ENCODE measurements at regions not wholly inside any gene's neighbourhood (a gene's known extent, or its start where the extent isn't known, plus 50 kb on each side); places are given as distances from the start of the nearest gene placed in this dataset.

DNA sequence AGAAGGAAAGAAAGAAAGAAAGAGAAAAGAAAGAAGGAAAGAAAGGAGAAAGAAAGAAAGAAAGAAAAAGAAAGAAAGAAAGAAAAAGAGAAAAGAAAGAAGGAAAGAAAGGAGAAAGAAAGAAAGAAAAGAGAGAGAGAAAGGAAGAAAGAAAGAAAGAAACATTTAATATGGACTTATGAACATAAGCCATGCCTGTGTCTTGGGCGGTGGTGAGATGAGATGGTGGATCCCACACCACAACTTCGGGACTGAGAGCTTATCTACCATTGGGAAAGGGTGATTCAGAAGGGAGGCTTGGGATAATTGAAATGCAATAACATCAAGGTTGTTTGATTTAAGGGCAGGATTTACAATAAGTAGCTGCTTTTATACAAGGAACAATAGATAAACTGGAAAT is 843.9 kb upstream of the AUTS2 start:
- in situ Hi-C loops (cut with MboI), result no loop called here
- 19 to 23% methylated on average over 2 of the region's 2 CpGs for WGBS, 2 experiments (ENCODE audit: low coverage in 1 of 2, low lambda C conversion rate in 2 of 2, missing lambda C conversion rate in 2 of 2)
- Histone ChIP-seq H3K27ac (no peak overlapping the region), H3K27me3 (replicated peaks; ENCODE audit: insufficient read depth) (no peaks in the 10 kb centered on the region), H2AFZ (no peak overlapping the region), H3K79me2 (ENCODE audit: insufficient read depth) (no peaks in the 10 kb centered on the region), H3K9me3 (ENCODE audit: low read depth) (no peaks in the 10 kb centered on the region), H3K36me3 (ENCODE audit: low read depth) (no peaks in the 10 kb centered on the region), H3K4me2 (ENCODE audit: unreplicated experiment) (no peak overlapping the region), H3K9me2 (ENCODE audit: insufficient read depth) (no peaks in the 10 kb centered on the region), H3K4me3 (no peak overlapping the region), H3K9ac (no peak overlapping the region), H4K20me1 (ENCODE audit: insufficient read depth) (no peaks in the 10 kb centered on the region), H3K4me1 (ENCODE audit: insufficient read depth) (no peaks in the 10 kb centered on the region), H3F3A (ENCODE audit: insufficient read depth) (no peaks in the 10 kb centered on the region)
- no peak for DNase-seq
- no peak for TF ChIP-seq EZH2phosphoT487 (IDR thresholded peaks at IDR 0.05; ENCODE audit: insufficient read depth, low read depth)

DNA sequence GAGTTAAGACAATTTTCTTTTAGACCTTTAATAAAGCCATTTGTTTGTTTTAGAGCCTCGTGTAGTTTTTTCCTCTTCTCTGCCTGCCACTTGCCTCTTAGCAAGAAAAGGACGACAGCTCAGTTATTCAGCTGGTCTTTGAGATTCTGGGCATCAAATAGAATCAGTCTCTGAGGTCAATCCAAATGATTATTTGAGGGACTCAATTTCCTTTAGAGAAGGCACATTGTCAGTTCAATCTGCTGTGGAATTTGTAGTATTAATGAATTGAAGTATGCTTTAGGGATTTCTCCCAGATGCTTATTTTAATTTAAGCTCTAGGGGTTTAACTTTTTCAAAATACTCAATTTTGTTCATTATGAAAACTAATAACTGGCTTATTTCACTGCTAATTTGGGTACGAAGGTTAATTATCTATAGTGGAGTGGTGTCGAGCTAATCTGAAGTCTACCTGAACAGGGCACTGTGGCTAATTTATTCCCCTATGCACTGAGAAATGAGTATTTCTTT is 841.2 kb upstream of the AUTS2 start:
- Histone ChIP-seq H3K79me2 (ENCODE audit: insufficient read depth) (no peaks in the 10 kb centered on the region), H2AFZ (no peak overlapping the region), H3K27me3 (replicated peaks; ENCODE audit: insufficient read depth) (no peaks in the 10 kb centered on the region), H3F3A (ENCODE audit: insufficient read depth) (no peaks in the 10 kb centered on the region), H3K4me1 (ENCODE audit: insufficient read depth) (no peaks in the 10 kb centered on the region), H3K9ac (no peak overlapping the region), H3K4me3 (no peak overlapping the region), H3K9me2 (ENCODE audit: insufficient read depth) (no peaks in the 10 kb centered on the region), H4K20me1 (ENCODE audit: insufficient read depth) (no peaks in the 10 kb centered on the region), H3K27ac (no peak overlapping the region), H3K4me2 (ENCODE audit: unreplicated experiment) (no peak overlapping the region), H3K9me3 (ENCODE audit: low read depth) (no peaks in the 10 kb centered on the region), H3K36me3 (ENCODE audit: low read depth) (no peaks in the 10 kb centered on the region)
- in situ Hi-C loops (cut with MboI), result no loop called here
- DNase-seq, result no peak
- TF ChIP-seq EZH2 (IDR thresholded peaks at IDR 0.05; ENCODE audit: insufficient read depth, poor library complexity, severe bottlenecking) (no peak), EZH2phosphoT487 (IDR thresholded peaks at IDR 0.05; ENCODE audit: insufficient read depth, low read depth) (no peak)
- 17 to 25% methylated on average over 4 of the region's 4 CpGs for WGBS, 2 experiments (ENCODE audit: low coverage in 1 of 2, low lambda C conversion rate in 2 of 2, missing lambda C conversion rate in 2 of 2)

DNA sequence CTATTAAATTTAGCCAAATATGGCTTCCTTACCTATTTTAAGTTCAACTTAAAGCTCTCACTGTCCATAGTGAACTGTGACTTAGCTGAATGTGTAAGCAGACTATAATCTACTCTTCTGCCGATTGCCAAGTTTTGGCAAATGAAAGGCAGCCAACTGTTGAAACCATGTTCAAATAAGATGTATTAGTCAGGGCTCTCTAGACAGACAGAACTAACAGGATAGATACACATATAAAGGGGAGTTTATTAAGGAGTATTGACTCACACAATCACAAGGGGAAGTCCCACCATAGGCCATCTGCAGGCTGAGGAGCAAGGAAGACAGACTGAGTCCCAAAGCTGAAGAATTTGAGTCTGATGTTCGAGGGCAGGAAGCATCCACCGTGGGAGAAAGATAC is 837.7 kb upstream of the AUTS2 start:
- no peaks in the 10 kb centered on the region for H3K27me3 ChIP-seq (replicated peaks; ENCODE audit: insufficient read depth)
- no peak overlapping the region for H3K27ac ChIP-seq

DNA sequence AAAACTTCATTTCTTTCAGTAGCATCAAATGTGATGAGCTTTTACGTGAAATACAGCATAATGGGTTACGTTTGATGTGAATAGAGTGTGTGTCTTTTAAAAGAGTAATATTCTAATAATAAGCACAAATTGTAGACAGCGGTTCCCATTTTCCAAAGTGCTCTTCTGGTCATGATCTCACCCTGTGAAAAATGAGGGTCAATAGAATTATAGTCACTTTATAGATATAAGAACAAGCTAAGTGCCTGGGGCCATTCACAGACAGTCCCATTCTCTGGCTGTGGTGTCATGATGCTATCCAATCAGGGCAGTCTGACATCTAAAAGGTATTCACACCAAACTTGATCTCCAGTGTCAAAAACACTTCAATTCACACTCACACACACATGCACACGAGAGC is 830.8 kb upstream of the AUTS2 start:
- H3K4me2 ChIP-seq (ENCODE audit: unreplicated experiment), result no peak overlapping the region
- no peaks in the 10 kb centered on the region for H4K20me1 ChIP-seq (ENCODE audit: insufficient read depth)
- H3K4me3 ChIP-seq, result no peak overlapping the region
- 27 to 45% methylated on average over 4 of the region's 4 CpGs for WGBS, 2 experiments (ENCODE audit: low coverage in 1 of 2, low lambda C conversion rate in 2 of 2, missing lambda C conversion rate in 2 of 2)
- H2AFZ ChIP-seq, result no peak overlapping the region
- no peaks in the 10 kb centered on the region for H3K9me2 ChIP-seq (ENCODE audit: insufficient read depth)
- no peaks in the 10 kb centered on the region for H3K9me3 ChIP-seq (ENCODE audit: low read depth)
- in situ Hi-C loops (cut with MboI), result no loop called here
- H3K4me1 ChIP-seq (ENCODE audit: insufficient read depth), result no peaks in the 10 kb centered on the region
- no peaks in the 10 kb centered on the region for H3K27me3 ChIP-seq (replicated peaks; ENCODE audit: insufficient read depth)
- TF ChIP-seq EZH2phosphoT487 (IDR thresholded peaks at IDR 0.05; ENCODE audit: insufficient read depth, low read depth) (no peak), EZH2 (IDR thresholded peaks at IDR 0.05; ENCODE audit: insufficient read depth, poor library complexity, severe bottlenecking) (no peak)
- H3K36me3 ChIP-seq (ENCODE audit: low read depth), result no peaks in the 10 kb centered on the region
- no peaks in the 10 kb centered on the region for H3K79me2 ChIP-seq (ENCODE audit: insufficient read depth)
- no peaks in the 10 kb centered on the region for H3F3A ChIP-seq (ENCODE audit: insufficient read depth)
- no peak overlapping the region for H3K27ac ChIP-seq
- no peak for DNase-seq
- no peak overlapping the region for H3K9ac ChIP-seq

More for the DNA sequence above, 837.7 kb upstream of the AUTS2 start:
- WGBS, 2 experiments (ENCODE audit: low coverage in 1 of 2, low lambda C conversion rate in 2 of 2, missing lambda C conversion rate in 2 of 2), result 24 to 41% methylated on average over 3 of the region's 3 CpGs
- no peaks in the 10 kb centered on the region for H3K36me3 ChIP-seq (ENCODE audit: low read depth)
- H3F3A ChIP-seq (ENCODE audit: insufficient read depth), result no peaks in the 10 kb centered on the region
- TF ChIP-seq EZH2 (IDR thresholded peaks at IDR 0.05; ENCODE audit: insufficient read depth, poor library complexity, severe bottlenecking) (no peak), EZH2phosphoT487 (IDR thresholded peaks at IDR 0.05; ENCODE audit: insufficient read depth, low read depth) (no peak)
- no peak for DNase-seq
- no peaks in the 10 kb centered on the region for H3K4me1 ChIP-seq (ENCODE audit: insufficient read depth)
- in situ Hi-C loops (cut with MboI), result no loop called here
- H3K4me2 ChIP-seq (ENCODE audit: unreplicated experiment), result no peak overlapping the region
- H3K79me2 ChIP-seq (ENCODE audit: insufficient read depth), result no peaks in the 10 kb centered on the region
- no peak overlapping the region for H3K9ac ChIP-seq
- no peak overlapping the region for H3K4me3 ChIP-seq
- no peak overlapping the region for H2AFZ ChIP-seq
- no peaks in the 10 kb centered on the region for H3K9me3 ChIP-seq (ENCODE audit: low read depth)
- no peaks in the 10 kb centered on the region for H4K20me1 ChIP-seq (ENCODE audit: insufficient read depth)
- no peaks in the 10 kb centered on the region for H3K9me2 ChIP-seq (ENCODE audit: insufficient read depth)

DNA sequence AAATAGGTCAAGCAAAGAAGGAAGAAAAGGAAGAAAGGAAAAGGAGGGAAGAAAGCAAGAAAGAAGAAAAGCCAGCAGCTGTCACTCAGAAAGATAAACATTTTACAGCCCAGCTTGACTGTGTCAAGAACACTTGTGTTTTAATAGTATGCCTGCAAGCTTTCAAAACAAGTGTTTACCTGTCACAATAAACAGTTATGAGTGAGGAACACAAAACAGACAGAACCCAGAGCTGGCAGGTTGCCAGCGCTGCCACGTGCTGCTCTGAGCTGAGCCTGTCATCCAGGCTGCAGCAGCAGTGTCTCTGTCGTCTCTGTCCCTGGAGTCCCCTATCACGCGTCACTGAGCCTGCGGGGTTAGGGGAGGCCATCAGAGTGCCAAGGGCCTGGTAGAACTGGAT is 827.6 kb upstream of the AUTS2 start:
- WGBS, 2 experiments (ENCODE audit: low coverage in 1 of 2, low lambda C conversion rate in 2 of 2, missing lambda C conversion rate in 2 of 2), result 15% methylated on average over 6 of the region's 6 CpGs
- no peaks in the 10 kb centered on the region for H4K20me1 ChIP-seq (ENCODE audit: insufficient read depth)
- no peak overlapping the region for H2AFZ ChIP-seq
- H3K9me3 ChIP-seq (ENCODE audit: low read depth), result no peaks in the 10 kb centered on the region
- TF ChIP-seq EZH2 (IDR thresholded peaks at IDR 0.05; ENCODE audit: insufficient read depth, poor library complexity, severe bottlenecking), result no peak
- no peak for TF ChIP-seq EZH2phosphoT487 (IDR thresholded peaks at IDR 0.05; ENCODE audit: insufficient read depth, low read depth)
- in situ Hi-C loops (cut with MboI), result no loop called here
- DNase-seq, result peak; percentile 1
- H3K4me2 ChIP-seq (ENCODE audit: unreplicated experiment), result no peak overlapping the region
- H3K27ac ChIP-seq, result no peak overlapping the region
- no peaks in the 10 kb centered on the region for H3K79me2 ChIP-seq (ENCODE audit: insufficient read depth)
- no peaks in the 10 kb centered on the region for H3K27me3 ChIP-seq (replicated peaks; ENCODE audit: insufficient read depth)
- no peak overlapping the region for H3K4me3 ChIP-seq
- no peaks in the 10 kb centered on the region for H3K9me2 ChIP-seq (ENCODE audit: insufficient read depth)
- no peak overlapping the region for H3K9ac ChIP-seq
- no peaks in the 10 kb centered on the region for H3K36me3 ChIP-seq (ENCODE audit: low read depth)
- H3K4me1 ChIP-seq (ENCODE audit: insufficient read depth), result no peaks in the 10 kb centered on the region
- no peaks in the 10 kb centered on the region for H3F3A ChIP-seq (ENCODE audit: insufficient read depth)

All from GM23248 (cell line).